ENCODE measurements at regions not wholly inside any gene's neighbourhood (a gene's known extent, or its start where the extent isn't known, plus 50 kb on each side); places are given as distances from the start of the nearest gene placed in this dataset.

DNA sequence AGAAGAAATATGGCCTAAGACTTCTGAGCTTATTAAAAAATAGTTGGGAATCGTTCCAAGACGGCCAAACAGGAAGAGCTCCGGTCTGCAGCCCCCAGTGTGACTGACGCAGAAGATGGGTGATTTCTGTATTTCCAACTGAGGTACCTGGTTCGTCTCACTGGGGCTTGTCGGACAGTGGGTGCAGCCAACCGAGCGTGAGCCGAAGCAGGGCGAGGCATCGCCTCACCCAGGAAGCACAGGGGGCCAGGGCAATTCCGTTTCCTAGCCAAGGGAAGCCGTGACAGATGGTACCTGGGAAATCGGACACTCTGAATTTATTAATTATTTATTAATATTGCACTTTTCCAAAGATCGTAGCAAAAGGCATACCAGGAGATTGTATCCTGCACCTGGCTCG is 857.8 kb downstream of the C12orf50 start:
- no peaks in the 10 kb centered on the region for H3K4me1 ChIP-seq (replicated peaks in 1 of 2)
- intact Hi-C loops (cut with DNase I), result no loop called here
- DNase-seq, result no peak
- H3K9me3 ChIP-seq (replicated peaks in 1 of 3), result no peaks in the 10 kb centered on the region
- H3K4me3 ChIP-seq, result no peak overlapping the region
- no peaks in the 10 kb centered on the region for H3K36me3 ChIP-seq (replicated peaks in 1 of 2)
- H3K27ac ChIP-seq, result no peak overlapping the region
- no peak for TF ChIP-seq POLR2A (IDR thresholded peaks at IDR 0.05)
- TF ChIP-seq, protein P1, sequence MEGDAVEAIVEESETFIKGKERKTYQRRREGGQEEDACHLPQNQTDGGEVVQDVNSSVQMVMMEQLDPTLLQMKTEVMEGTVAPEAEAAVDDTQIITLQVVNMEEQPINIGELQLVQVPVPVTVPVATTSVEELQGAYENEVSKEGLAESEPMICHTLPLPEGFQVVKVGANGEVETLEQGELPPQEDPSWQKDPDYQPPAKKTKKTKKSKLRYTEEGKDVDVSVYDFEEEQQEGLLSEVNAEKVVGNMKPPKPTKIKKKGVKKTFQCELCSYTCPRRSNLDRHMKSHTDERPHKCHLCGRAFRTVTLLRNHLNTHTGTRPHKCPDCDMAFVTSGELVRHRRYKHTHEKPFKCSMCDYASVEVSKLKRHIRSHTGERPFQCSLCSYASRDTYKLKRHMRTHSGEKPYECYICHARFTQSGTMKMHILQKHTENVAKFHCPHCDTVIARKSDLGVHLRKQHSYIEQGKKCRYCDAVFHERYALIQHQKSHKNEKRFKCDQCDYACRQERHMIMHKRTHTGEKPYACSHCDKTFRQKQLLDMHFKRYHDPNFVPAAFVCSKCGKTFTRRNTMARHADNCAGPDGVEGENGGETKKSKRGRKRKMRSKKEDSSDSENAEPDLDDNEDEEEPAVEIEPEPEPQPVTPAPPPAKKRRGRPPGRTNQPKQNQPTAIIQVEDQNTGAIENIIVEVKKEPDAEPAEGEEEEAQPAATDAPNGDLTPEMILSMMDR (IDR thresholded peaks at IDR 0.05), result no peak
- WGBS, 4 donors, result 83 to 93% (median 87%) methylated on average over 16 of the region's 16 CpGs
- H3K27me3 ChIP-seq, result no peaks in the 10 kb centered on the region

DNA sequence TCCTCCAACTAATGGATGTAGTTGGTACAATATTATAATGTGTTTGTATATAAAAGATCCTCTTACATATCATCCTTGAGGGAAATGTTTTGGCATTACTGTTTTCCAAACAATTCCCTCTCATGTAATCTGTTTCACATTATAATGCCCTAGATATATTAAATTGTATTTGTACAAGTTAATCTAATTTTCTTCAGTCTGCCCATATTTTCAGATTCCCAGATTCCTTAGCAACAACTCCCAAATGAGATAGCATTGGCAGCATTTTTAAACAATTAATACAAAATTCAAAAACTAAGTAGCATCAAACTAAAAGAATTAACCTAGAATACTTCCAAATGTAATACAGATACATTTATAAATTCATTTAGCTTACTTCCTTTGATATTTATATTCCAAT is 860.2 kb downstream of the C12orf50 start:
- no peak overlapping the region for H3K4me3 ChIP-seq
- intact Hi-C loops (cut with DNase I), result no loop called here
- H3K27ac ChIP-seq, result no peak overlapping the region
- TF ChIP-seq, protein P1 (IDR thresholded peaks at IDR 0.05), result no peak
- TF ChIP-seq POLR2A (IDR thresholded peaks at IDR 0.05), result no peak
- no peaks in the 10 kb centered on the region for H3K9me3 ChIP-seq (replicated peaks in 1 of 3)
- H3K4me1 ChIP-seq (replicated peaks in 1 of 2), result no peaks in the 10 kb centered on the region
- H3K27me3 ChIP-seq, result no peaks in the 10 kb centered on the region
- H3K36me3 ChIP-seq (replicated peaks in 1 of 2), result no peaks in the 10 kb centered on the region
- DNase-seq, result no peak

DNA sequence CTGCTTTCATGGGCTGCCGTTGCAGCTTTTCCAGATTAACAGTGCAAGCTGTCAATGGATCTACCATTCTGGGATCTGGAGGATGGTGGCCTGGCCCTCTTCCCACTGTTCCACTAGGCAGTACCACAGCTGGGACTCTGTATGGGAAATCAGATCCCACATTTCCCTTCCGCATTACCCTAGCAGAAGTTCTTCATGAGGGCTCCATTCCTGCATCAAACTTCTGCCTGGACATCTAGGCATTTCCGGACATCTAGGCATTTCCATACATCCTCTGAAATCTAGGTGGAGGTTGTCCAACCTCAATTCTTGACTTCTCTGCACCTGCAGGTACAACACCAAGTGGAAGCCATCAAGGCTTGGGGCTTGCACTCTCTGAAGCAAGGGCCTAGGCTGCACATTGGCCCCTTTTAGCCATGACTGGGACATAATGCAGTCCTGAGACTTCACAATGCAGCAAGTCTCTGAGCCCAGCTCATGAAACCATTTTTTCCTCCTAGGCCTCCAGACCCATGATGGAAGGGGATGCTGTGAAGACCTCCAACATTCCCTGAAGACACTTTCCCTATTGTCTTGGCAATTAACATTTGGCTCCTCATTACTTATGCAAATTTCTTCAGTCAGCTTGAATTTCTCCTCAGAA is 863.3 kb downstream of the C12orf50 start:
- 83 to 94% (median 87%) methylated on average over 3 of the region's 3 CpGs for WGBS, 4 donors
- intact Hi-C loops (cut with DNase I), result no loop called here
- H3K27ac ChIP-seq, result no peak overlapping the region
- no peak for DNase-seq
- H3K9me3 ChIP-seq (replicated peaks in 1 of 3), result no peaks in the 10 kb centered on the region
- H3K36me3 ChIP-seq (replicated peaks in 1 of 2), result no peaks in the 10 kb centered on the region
- H3K4me3 ChIP-seq, result no peak overlapping the region
- TF ChIP-seq POLR2A (IDR thresholded peaks at IDR 0.05), result no peak
- TF ChIP-seq, protein P1 (IDR thresholded peaks at IDR 0.05), result no peak
- H3K27me3 ChIP-seq, result no peaks in the 10 kb centered on the region
- H3K4me1 ChIP-seq (replicated peaks in 1 of 2), result no peaks in the 10 kb centered on the region

DNA sequence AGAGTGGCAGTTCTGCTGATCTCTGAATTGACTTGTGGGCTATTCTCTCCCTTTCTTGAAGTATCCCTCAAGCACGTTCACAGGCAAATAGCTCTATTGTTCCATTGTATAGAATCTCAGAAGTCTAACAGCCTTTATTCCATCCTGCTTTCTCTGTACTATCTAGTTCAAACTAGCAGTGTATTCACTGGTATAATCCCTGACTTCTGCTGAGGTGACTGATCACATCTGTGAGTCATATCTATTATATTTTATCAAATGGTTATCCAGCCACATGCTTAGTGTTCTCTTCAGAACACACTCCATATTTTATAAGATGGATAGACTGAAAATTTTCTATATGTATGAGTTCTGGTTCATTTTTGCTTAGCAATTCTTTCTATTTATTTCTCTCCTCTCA is 866.1 kb downstream of the C12orf50 start:
- 45 to 72% (median 50%) methylated on average over 1 of the region's 1 CpG for WGBS, 4 donors
- no peak for DNase-seq
- TF ChIP-seq, protein P1 (IDR thresholded peaks at IDR 0.05), result no peak
- no peak for TF ChIP-seq POLR2A (IDR thresholded peaks at IDR 0.05)
- H3K4me1 ChIP-seq (replicated peaks in 1 of 2), result no peaks in the 10 kb centered on the region
- no peaks in the 10 kb centered on the region for H3K9me3 ChIP-seq (replicated peaks in 1 of 3)
- H3K4me3 ChIP-seq, result no peak overlapping the region
- intact Hi-C loops (cut with DNase I), result no loop called here
- H3K27me3 ChIP-seq, result no peaks in the 10 kb centered on the region
- no peak overlapping the region for H3K27ac ChIP-seq
- H3K36me3 ChIP-seq (replicated peaks in 1 of 2), result no peaks in the 10 kb centered on the region
